ENCODE measurements at regions not wholly inside any gene's neighbourhood (a gene's known extent, or its start where the extent isn't known, plus 50 kb on each side); places are given as distances from the start of the nearest gene placed in this dataset.
"Not testable (repeated sequence)": the region's sequence is repeated elsewhere in the genome, so short reads cannot be mapped to it uniquely, and the experiment has no call there.

DNA sequence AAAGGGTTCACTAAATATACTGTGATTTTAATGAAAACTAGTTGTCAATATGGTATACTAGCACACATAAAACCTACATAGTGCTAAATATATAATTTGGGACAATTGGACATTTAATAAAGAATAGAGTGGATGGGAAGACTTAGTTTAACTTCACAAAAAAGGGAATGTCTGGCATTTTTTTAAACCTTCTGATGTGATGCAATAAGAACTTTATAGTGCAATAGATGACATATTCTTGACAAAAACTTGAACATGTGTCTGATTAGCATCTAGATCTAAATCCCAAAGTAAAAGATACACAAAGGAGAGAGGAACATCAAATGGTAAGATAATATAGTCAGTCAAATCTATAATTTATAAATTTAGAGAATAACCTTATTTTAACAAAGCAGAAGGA is 488.3 kb upstream of the SYT1 start:
- Histone ChIP-seq H3K9me2 (replicated peaks; ENCODE audit: low read depth, low read length) (no peaks in the 10 kb centered on the region), H3K9ac (ENCODE audit: low read depth, low read length, poor library complexity, severe bottlenecking) (no peak overlapping the region), H3K79me2 (ENCODE audit: insufficient read depth, low read length) (no peaks in the 10 kb centered on the region), H2AFZ (ENCODE audit: low read length) (no peak overlapping the region), H3K4me3 (ENCODE audit: low read length, poor library complexity, severe bottlenecking) (no peak overlapping the region), H4K20me1 (ENCODE audit: insufficient read depth, low read length, poor library complexity, severe bottlenecking) (no peaks in the 10 kb centered on the region), H3K27me3 (ENCODE audit: insufficient read depth, low read length, poor library complexity, severe bottlenecking) (no peaks in the 10 kb centered on the region), H3F3A (ENCODE audit: low read depth) (no peaks in the 10 kb centered on the region), H3K36me3 (ENCODE audit: insufficient read depth, low read length) (no peaks in the 10 kb centered on the region), H3K9me3 (ENCODE audit: insufficient read depth, low read depth, low read length) (peaks cover 6% of the 10 kb centered on the region; the same call in 1 of the 2 replicates), H3K4me1 (ENCODE audit: insufficient read depth, low read length, poor library complexity, severe bottlenecking) (no peaks in the 10 kb centered on the region), H3K4me2 (ENCODE audit: low read depth, low read length, poor library complexity, severe bottlenecking) (no peak overlapping the region)
- TF ChIP-seq, protein P1, sequence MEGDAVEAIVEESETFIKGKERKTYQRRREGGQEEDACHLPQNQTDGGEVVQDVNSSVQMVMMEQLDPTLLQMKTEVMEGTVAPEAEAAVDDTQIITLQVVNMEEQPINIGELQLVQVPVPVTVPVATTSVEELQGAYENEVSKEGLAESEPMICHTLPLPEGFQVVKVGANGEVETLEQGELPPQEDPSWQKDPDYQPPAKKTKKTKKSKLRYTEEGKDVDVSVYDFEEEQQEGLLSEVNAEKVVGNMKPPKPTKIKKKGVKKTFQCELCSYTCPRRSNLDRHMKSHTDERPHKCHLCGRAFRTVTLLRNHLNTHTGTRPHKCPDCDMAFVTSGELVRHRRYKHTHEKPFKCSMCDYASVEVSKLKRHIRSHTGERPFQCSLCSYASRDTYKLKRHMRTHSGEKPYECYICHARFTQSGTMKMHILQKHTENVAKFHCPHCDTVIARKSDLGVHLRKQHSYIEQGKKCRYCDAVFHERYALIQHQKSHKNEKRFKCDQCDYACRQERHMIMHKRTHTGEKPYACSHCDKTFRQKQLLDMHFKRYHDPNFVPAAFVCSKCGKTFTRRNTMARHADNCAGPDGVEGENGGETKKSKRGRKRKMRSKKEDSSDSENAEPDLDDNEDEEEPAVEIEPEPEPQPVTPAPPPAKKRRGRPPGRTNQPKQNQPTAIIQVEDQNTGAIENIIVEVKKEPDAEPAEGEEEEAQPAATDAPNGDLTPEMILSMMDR (conservative IDR thresholded peaks at IDR 0.05; ENCODE audit: low read length), result no peak
- TF ChIP-seq EZH2phosphoT487 (IDR thresholded peaks at IDR 0.05; ENCODE audit: borderline replicate concordance), result no peak

DNA sequence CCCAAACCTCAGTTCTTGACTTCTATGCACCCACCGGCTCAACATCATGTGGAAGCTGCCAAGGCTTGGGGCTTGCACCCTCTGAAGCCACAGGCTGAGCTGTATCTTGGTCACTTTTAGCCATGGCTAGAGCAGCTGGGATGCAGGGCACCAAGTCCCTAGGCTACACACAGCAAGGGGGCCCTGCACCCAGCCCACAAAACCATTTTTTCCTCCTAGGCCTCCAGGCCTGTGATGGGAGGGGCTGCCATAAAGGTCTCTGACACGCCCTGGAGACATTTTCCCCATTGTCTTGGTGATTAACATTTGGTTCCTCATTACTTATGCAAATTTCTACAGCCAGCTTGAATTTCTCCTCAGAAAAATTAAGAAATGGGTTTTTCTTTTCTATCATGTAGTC is 485.5 kb upstream of the SYT1 start:
- H3K36me3 ChIP-seq (ENCODE audit: insufficient read depth, low read length); H3K79me2 ChIP-seq (ENCODE audit: insufficient read depth, low read length); H3K9me3 ChIP-seq (ENCODE audit: insufficient read depth, low read depth, low read length); H2AFZ ChIP-seq (ENCODE audit: low read length); H3K9ac ChIP-seq (ENCODE audit: low read depth, low read length, poor library complexity, severe bottlenecking); H3F3A ChIP-seq (ENCODE audit: low read depth); H3K4me1 ChIP-seq (ENCODE audit: insufficient read depth, low read length, poor library complexity, severe bottlenecking); H3K4me2 ChIP-seq (ENCODE audit: low read depth, low read length, poor library complexity, severe bottlenecking); H3K27me3 ChIP-seq (ENCODE audit: insufficient read depth, low read length, poor library complexity, severe bottlenecking); H3K9me2 ChIP-seq (replicated peaks; ENCODE audit: low read depth, low read length); H3K4me3 ChIP-seq (ENCODE audit: low read length, poor library complexity, severe bottlenecking); H4K20me1 ChIP-seq (ENCODE audit: insufficient read depth, low read length, poor library complexity, severe bottlenecking): not testable (repeated sequence)

DNA sequence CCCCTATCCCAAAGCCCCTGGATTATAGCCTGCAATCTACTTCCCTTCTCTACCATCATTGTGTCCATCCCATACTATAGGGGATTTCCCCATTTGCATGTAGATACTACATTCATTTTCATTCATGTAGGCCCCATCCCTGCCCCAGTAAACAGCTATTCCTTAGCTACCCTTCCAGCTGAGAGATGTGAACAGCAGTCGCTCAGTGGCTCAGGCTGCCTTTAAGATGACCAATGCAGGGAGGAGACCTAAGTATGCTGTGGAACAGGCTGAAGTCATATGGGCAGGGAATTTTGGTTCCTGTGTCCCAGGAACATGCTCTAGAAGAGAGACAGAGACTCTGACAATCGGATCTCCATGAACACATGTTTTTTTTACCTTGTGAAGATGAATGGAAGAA is 481.2 kb upstream of the SYT1 start:
- no peak overlapping the region for H2AFZ ChIP-seq (ENCODE audit: low read length)
- TF ChIP-seq EZH2phosphoT487 (IDR thresholded peaks at IDR 0.05; ENCODE audit: borderline replicate concordance), result no peak
- TF ChIP-seq, protein P1 (conservative IDR thresholded peaks at IDR 0.05; ENCODE audit: low read length), result no peak

DNA sequence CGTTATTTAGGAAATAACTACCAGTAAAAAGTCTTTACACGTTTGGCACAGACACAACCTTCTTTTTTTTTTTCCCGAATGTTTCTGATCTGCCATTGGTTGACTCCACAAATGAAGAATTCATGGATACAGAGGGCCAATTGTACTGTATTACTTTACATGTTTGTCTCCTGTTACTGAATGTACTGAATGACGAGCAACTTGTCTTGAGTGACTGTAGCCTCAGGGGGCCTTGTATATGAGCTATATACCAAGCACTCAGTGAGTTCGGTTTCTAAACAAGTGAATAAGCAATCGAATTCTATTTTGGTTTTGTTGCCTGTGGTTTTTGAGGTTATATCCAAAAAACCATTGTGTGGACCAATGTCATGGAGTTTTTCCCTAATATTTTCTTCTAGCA is 480.0 kb upstream of the SYT1 start:
- Histone ChIP-seq H3K9ac (ENCODE audit: low read depth, low read length, poor library complexity, severe bottlenecking) (no peak overlapping the region), H3F3A (ENCODE audit: low read depth) (no peaks in the 10 kb centered on the region), H3K79me2 (ENCODE audit: insufficient read depth, low read length) (no peaks in the 10 kb centered on the region), H2AFZ (ENCODE audit: low read length) (no peak overlapping the region), H4K20me1 (ENCODE audit: insufficient read depth, low read length, poor library complexity, severe bottlenecking) (no peaks in the 10 kb centered on the region), H3K4me3 (ENCODE audit: low read length, poor library complexity, severe bottlenecking) (no peak overlapping the region), H3K36me3 (ENCODE audit: insufficient read depth, low read length) (no peaks in the 10 kb centered on the region), H3K4me1 (ENCODE audit: insufficient read depth, low read length, poor library complexity, severe bottlenecking) (no peaks in the 10 kb centered on the region), H3K9me2 (replicated peaks; ENCODE audit: low read depth, low read length) (no peaks in the 10 kb centered on the region), H3K4me2 (ENCODE audit: low read depth, low read length, poor library complexity, severe bottlenecking) (no peak overlapping the region), H3K27me3 (ENCODE audit: insufficient read depth, low read length, poor library complexity, severe bottlenecking) (no peaks in the 10 kb centered on the region), H3K9me3 (ENCODE audit: insufficient read depth, low read depth, low read length) (no peaks in the 10 kb centered on the region)
- TF ChIP-seq EZH2phosphoT487 (IDR thresholded peaks at IDR 0.05; ENCODE audit: borderline replicate concordance), result no peak
- TF ChIP-seq, protein P1 (conservative IDR thresholded peaks at IDR 0.05; ENCODE audit: low read length), result no peak

More for the DNA sequence above, 481.2 kb upstream of the SYT1 start:
- Histone ChIP-seq H3K4me1 (ENCODE audit: insufficient read depth, low read length, poor library complexity, severe bottlenecking) (no peaks in the 10 kb centered on the region), H4K20me1 (ENCODE audit: insufficient read depth, low read length, poor library complexity, severe bottlenecking) (no peaks in the 10 kb centered on the region), H3K4me2 (ENCODE audit: low read depth, low read length, poor library complexity, severe bottlenecking) (no peak overlapping the region), H3K27me3 (ENCODE audit: insufficient read depth, low read length, poor library complexity, severe bottlenecking) (no peaks in the 10 kb centered on the region), H3K9me2 (replicated peaks; ENCODE audit: low read depth, low read length) (no peaks in the 10 kb centered on the region), H3K4me3 (ENCODE audit: low read length, poor library complexity, severe bottlenecking) (no peak overlapping the region), H3F3A (ENCODE audit: low read depth) (no peaks in the 10 kb centered on the region), H3K36me3 (ENCODE audit: insufficient read depth, low read length) (no peaks in the 10 kb centered on the region), H3K79me2 (ENCODE audit: insufficient read depth, low read length) (no peaks in the 10 kb centered on the region), H3K9ac (ENCODE audit: low read depth, low read length, poor library complexity, severe bottlenecking) (no peak overlapping the region), H3K9me3 (ENCODE audit: insufficient read depth, low read depth, low read length) (peaks cover 5% of the 10 kb centered on the region; the same call in 1 of the 2 replicates)

All from Loucy (cell line).